ENCODE measurements at regions not wholly inside any gene's neighbourhood (a gene's known extent, or its start where the extent isn't known, plus 50 kb on each side); places are given as distances from the start of the nearest gene placed in this dataset.

DNA sequence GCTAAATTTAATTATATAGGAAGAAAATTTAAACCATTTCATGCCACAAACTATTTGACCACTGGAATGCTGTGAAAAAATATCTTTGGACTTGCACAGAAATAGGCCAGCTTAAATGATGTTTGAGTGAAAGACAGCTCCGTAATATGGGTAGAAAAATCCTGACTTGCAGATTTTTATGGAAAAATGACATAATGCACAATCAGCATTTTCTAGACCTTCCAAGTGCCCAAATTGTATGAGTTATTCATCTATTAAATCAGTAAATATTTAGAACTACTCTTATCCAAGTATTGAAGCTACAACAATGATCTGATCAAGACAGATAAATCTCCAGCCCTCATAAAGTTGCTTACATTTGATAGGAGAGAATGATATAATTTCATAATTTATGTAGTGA is 691.1 kb upstream of the DDX18 start:
- TF ChIP-seq EZH2 (IDR thresholded peaks at IDR 0.05; ENCODE audit: insufficient read depth, poor library complexity, severe bottlenecking) (no peak), EZH2phosphoT487 (IDR thresholded peaks at IDR 0.05; ENCODE audit: insufficient read depth, low read depth) (no peak)
